ENCODE measurements at regions not wholly inside any gene's neighbourhood (a gene's known extent, or its start where the extent isn't known, plus 50 kb on each side); places are given as distances from the start of the nearest gene placed in this dataset.

GRCh38 chr6:168888102-168888501, 365.5 kb downstream of the THBS2 start:
- no peak overlapping the region for H3K9ac ChIP-seq (ENCODE audit: insufficient read length)
- H3K36me3 ChIP-seq (ENCODE audit: insufficient read depth, low read length): no peaks in the 10 kb centered on the region
- DNase-seq (ENCODE audit: low read depth, low spot score): no peak
- H3K27ac ChIP-seq: no peak overlapping the region
- no peak for TF ChIP-seq EZH2 (IDR thresholded peaks at IDR 0.05)
- TF ChIP-seq POLR2AphosphoS5 (IDR thresholded peaks at IDR 0.05; ENCODE audit: borderline replicate concordance, low read depth, low read length): no peak
- TF ChIP-seq FOXP2 (optimal IDR thresholded peaks at IDR 0.05; ENCODE audit: control extremely low read depth, extremely low read length, insufficient read depth): no peak
- H3K9me3 ChIP-seq (ENCODE audit: low read depth, low read length): no peaks in the 10 kb centered on the region
- H3K4me3 ChIP-seq: no peak overlapping the region

DNA sequence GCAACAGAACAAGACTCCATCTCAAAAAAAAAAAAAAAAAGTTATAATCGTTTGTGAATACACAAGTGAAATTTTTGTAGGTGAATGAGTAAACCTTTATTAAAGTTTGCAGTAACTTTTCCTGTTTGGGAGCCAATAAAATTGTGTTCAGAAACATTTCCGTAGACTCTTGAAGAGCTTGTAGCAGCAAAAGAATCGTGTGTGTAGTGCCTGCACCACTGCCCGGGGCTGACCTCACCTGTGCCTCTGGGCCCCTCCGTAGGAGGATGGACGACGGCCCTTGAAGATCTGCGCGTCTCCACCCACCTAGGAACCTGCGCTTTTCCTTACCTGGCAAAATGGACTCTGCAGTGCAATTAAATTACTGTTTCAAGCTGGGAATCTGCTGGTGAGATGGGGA, 366.0 kb downstream of the THBS2 start:
- Histone ChIP-seq H3K4me3 (no peak overlapping the region), H3K27ac (no peak overlapping the region), H3K36me3 (ENCODE audit: insufficient read depth, low read length) (no peaks in the 10 kb centered on the region), H3K9me3 (ENCODE audit: low read depth, low read length) (no peaks in the 10 kb centered on the region), H3K9ac (ENCODE audit: insufficient read length) (no peak overlapping the region)
- no peak for DNase-seq (ENCODE audit: low read depth, low spot score)
- TF ChIP-seq POLR2AphosphoS5 (IDR thresholded peaks at IDR 0.05; ENCODE audit: borderline replicate concordance, low read depth, low read length): no peak
- no peak for TF ChIP-seq EZH2 (IDR thresholded peaks at IDR 0.05)
- no peak for TF ChIP-seq FOXP2 (optimal IDR thresholded peaks at IDR 0.05; ENCODE audit: control extremely low read depth, extremely low read length, insufficient read depth)

DNA sequence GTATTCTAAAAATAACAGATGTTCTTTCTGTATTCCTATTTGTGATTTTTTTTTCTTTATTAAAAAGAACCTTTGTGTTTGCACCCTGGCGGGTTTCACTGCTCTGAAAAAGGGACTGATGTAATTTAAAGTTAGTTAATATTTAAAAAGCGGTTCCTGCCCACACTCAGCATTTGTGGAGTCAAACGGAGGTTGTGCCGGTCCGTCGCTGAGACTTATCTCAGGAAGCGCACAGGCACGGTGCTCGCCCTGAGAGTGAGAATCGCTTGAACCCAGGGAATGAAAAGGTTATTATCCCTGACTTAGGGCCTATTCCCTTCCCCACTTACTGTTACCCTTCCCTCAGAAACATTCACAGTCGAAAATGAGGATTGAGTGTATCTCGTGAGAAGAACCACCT, 366.7 kb downstream of the THBS2 start:
- Histone ChIP-seq H3K27ac (no peak overlapping the region), H3K36me3 (ENCODE audit: insufficient read depth, low read length) (no peaks in the 10 kb centered on the region), H3K4me3 (no peak overlapping the region), H3K9me3 (ENCODE audit: low read depth, low read length) (no peaks in the 10 kb centered on the region), H3K9ac (ENCODE audit: insufficient read length) (no peak overlapping the region)
- TF ChIP-seq EZH2 (IDR thresholded peaks at IDR 0.05) (no peak), POLR2AphosphoS5 (IDR thresholded peaks at IDR 0.05; ENCODE audit: borderline replicate concordance, low read depth, low read length) (no peak), FOXP2 (optimal IDR thresholded peaks at IDR 0.05; ENCODE audit: control extremely low read depth, extremely low read length, insufficient read depth) (no peak)
- no peak for DNase-seq (ENCODE audit: low read depth, low spot score)

GRCh38 chr6:168885751-168886742, 367.6 kb downstream of the THBS2 start:
- H3K36me3 ChIP-seq (ENCODE audit: insufficient read depth, low read length): no peaks in the 10 kb centered on the region
- no peak overlapping the region for H3K9ac ChIP-seq (ENCODE audit: insufficient read length)
- TF ChIP-seq EZH2 (IDR thresholded peaks at IDR 0.05) (no peak), FOXP2 (optimal IDR thresholded peaks at IDR 0.05; ENCODE audit: control extremely low read depth, extremely low read length, insufficient read depth) (no peak), POLR2AphosphoS5 (IDR thresholded peaks at IDR 0.05; ENCODE audit: borderline replicate concordance, low read depth, low read length) (no peak)
- no peak overlapping the region for H3K4me3 ChIP-seq
- no peak for DNase-seq (ENCODE audit: low read depth, low spot score)
- no peaks in the 10 kb centered on the region for H3K9me3 ChIP-seq (ENCODE audit: low read depth, low read length)
- H3K27ac ChIP-seq: no peak overlapping the region

DNA sequence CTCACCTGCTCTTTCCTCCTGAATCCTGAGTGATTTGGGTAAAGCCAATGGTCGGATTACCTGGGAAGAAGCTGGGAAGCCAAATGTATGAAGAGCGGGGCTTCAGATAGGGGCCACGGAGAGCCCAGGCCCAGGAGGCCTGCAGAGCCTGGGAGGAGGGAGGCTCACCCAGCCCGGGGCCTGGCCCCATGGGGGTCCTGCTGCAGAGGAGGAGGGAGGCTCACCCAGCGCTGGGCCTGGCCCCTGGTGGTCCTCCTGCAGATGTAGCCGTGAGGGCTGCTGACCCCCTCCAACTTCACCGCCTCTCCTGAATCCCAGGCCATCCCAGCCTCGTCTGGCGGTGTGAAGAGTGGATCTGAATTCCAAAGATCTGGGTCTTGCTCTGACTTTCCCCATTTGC, 368.4 kb downstream of the THBS2 start:
- Histone ChIP-seq H3K4me3 (no peak overlapping the region), H3K27ac (no peak overlapping the region), H3K36me3 (ENCODE audit: insufficient read depth, low read length) (no peaks in the 10 kb centered on the region), H3K9me3 (ENCODE audit: low read depth, low read length) (no peaks in the 10 kb centered on the region), H3K9ac (ENCODE audit: insufficient read length) (no peak overlapping the region)
- DNase-seq (ENCODE audit: low read depth, low spot score): no peak
- TF ChIP-seq POLR2AphosphoS5 (IDR thresholded peaks at IDR 0.05; ENCODE audit: borderline replicate concordance, low read depth, low read length) (no peak), FOXP2 (optimal IDR thresholded peaks at IDR 0.05; ENCODE audit: control extremely low read depth, extremely low read length, insufficient read depth) (no peak), EZH2 (IDR thresholded peaks at IDR 0.05) (no peak)

GRCh38 chr6:168884646-168885086, 369.0 kb downstream of the THBS2 start:
- peak overlapping the region; percentile 45 for H3K9ac ChIP-seq (ENCODE audit: insufficient read length)
- no peak for TF ChIP-seq FOXP2 (optimal IDR thresholded peaks at IDR 0.05; ENCODE audit: control extremely low read depth, extremely low read length, insufficient read depth)
- TF ChIP-seq POLR2AphosphoS5 (IDR thresholded peaks at IDR 0.05; ENCODE audit: borderline replicate concordance, low read depth, low read length): no peak
- no peak for TF ChIP-seq EZH2 (IDR thresholded peaks at IDR 0.05)
- DNase-seq (ENCODE audit: low read depth, low spot score): no peak
- H3K4me3 ChIP-seq: peak overlapping the region; percentile 76
- no peaks in the 10 kb centered on the region for H3K36me3 ChIP-seq (ENCODE audit: insufficient read depth, low read length)
- no peak overlapping the region for H3K27ac ChIP-seq
- H3K9me3 ChIP-seq (ENCODE audit: low read depth, low read length): no peaks in the 10 kb centered on the region

- no peak for TF ChIP-seq FOXP2 (optimal IDR thresholded peaks at IDR 0.05; ENCODE audit: control extremely low read depth, extremely low read length, insufficient read depth)
- TF ChIP-seq POLR2AphosphoS5 (IDR thresholded peaks at IDR 0.05; ENCODE audit: borderline replicate concordance, low read depth, low read length): no peak
- no peak for TF ChIP-seq EZH2 (IDR thresholded peaks at IDR 0.05)
- DNase-seq (ENCODE audit: low read depth, low spot score): peak; percentile 14
- Histone ChIP-seq H3K4me3 (peak overlapping the region; percentile 76), H3K9me3 (ENCODE audit: low read depth, low read length) (no peaks in the 10 kb centered on the region), H3K27ac (no peak overlapping the region), H3K9ac (ENCODE audit: insufficient read length) (peak overlapping the region; percentile 45), H3K36me3 (ENCODE audit: insufficient read depth, low read length) (no peaks in the 10 kb centered on the region)
Observed at GRCh38 chr6:168884050-168884645, 369.5 kb downstream of the THBS2 start.

- Histone ChIP-seq H3K9ac (ENCODE audit: insufficient read length) (no peak overlapping the region), H3K9me3 (ENCODE audit: low read depth, low read length) (no peaks in the 10 kb centered on the region), H3K4me3 (no peak overlapping the region), H3K27ac (no peak overlapping the region), H3K36me3 (ENCODE audit: insufficient read depth, low read length) (no peaks in the 10 kb centered on the region)
- TF ChIP-seq EZH2 (IDR thresholded peaks at IDR 0.05): no peak
- no peak for TF ChIP-seq FOXP2 (optimal IDR thresholded peaks at IDR 0.05; ENCODE audit: control extremely low read depth, extremely low read length, insufficient read depth)
- no peak for TF ChIP-seq POLR2AphosphoS5 (IDR thresholded peaks at IDR 0.05; ENCODE audit: borderline replicate concordance, low read depth, low read length)
- DNase-seq (ENCODE audit: low read depth, low spot score): no peak
Observed at GRCh38 chr6:168883410-168884049, 370.1 kb downstream of the THBS2 start.
